HCT116 (cell line): ENCODE measurements at regions not wholly inside any gene's neighbourhood (a gene's known extent, or its start where the extent isn't known, plus 50 kb on each side); places are given as distances from the start of the nearest gene placed in this dataset.

Experiments
- ATAC-seq: fragments of 200-7000 bp; cut with Tn5 transposase; 2 replicates; pipeline ENCODE4 v1.9.1; 2020; ENCODE audit warnings: mild to moderate bottlenecking, moderate library complexity
- BruUV-seq: library from RNA; stranded (reverse); fragments of 400-500 nt; replicated peaks from 2 replicates; lab custom pipeline; 2021; lab: Mats Ljungman, UMichigan
- CTCF ChIA-PET: fragments of 300-600 bp; sonication (Branson Sonifier 250); formaldehyde crosslinking; loops from one replicate; lab custom pipeline; 2021; ENCODE audit warnings: antibody characterized with exemption; lab: Charles Lee
- POLR2A ChIA-PET: fragments of 300-600, 350-600 bp; sonication (Branson Sonifier 250); formaldehyde crosslinking; loops from one replicate; lab custom pipeline; 2021; ENCODE audit warnings: antibody characterized with exemption; lab: Charles Lee
- RAD21 ChIA-PET, 2 experiments: fragments of 300-600 bp; sonication (Branson Sonifier 250); formaldehyde crosslinking; loops; one replicate each; lab custom pipeline; 2023; ENCODE audit warnings: low total read pairs in 2 of 2; ENCODE audit not compliant: uncharacterized antibody in 2 of 2, unreplicated experiment in 2 of 2, low non-redundant PET in 1 of 2; lab: Charles Lee
- DNase-seq: peaks from one replicate; pipeline ENCODE4 v3.0.0-alpha.2; 2010; ENCODE audit warnings: low read depth, low spot score
- H2AFZ ChIP-seq: fragments of 200-600 bp; shearing (Covaris generic), sonication (generic); 2 replicates; pipeline ENCODE4 v1.6.1; 2017; ENCODE audit warnings: low read depth, mixed run types, mixed read lengths, antibody characterized with exemption, low read length; ENCODE audit not compliant: poor library complexity, severe bottlenecking
- H3K27ac ChIP-seq: 2 replicates; pipeline ENCODE4 v1.5.1; 2012; ENCODE audit warnings: low read depth, low read length
- H3K27me3 ChIP-seq: fragments of 200-600 bp; sonication (generic); 2 replicates; pipeline ENCODE4 v1.6.1; 2016; ENCODE audit warnings: mixed run types, low read length, mixed read lengths; ENCODE audit not compliant: insufficient read depth
- H3K36me3 ChIP-seq, 2 experiments: fragments of 200-500 bp in 1 of 2; fragments of 200-600 bp in 1 of 2; sonication (Bioruptor generic) in 1 of 2; sonication (generic) in 1 of 2; 2 replicates each; pipeline versions ENCODE4 v1.5.1 to v1.6.1; 2014 to 2016; ENCODE audit warnings: low read length in 2 of 2, inconsistent platforms in 1 of 2, mixed read lengths in 1 of 2, mixed run types in 1 of 2; ENCODE audit not compliant: insufficient read depth in 2 of 2, control insufficient read depth in 1 of 2
- H3K4me1 ChIP-seq, 2 experiments: fragments of 200-600 bp in 1 of 2; sonication (generic) in 1 of 2; 2 replicates each; pipeline versions ENCODE4 v1.5.1 to v1.6.1; 2012 to 2017; ENCODE audit warnings: low read length in 2 of 2, inconsistent platforms in 1 of 2, mild to moderate bottlenecking in 1 of 2, mixed read lengths in 1 of 2, mixed run types in 1 of 2, moderate library complexity in 1 of 2; ENCODE audit not compliant: insufficient read depth in 2 of 2, control insufficient read depth in 1 of 2
- H3K4me2 ChIP-seq: fragments of 200-600 bp; sonication (generic); 2 replicates; pipeline ENCODE4 v1.6.1; 2017; ENCODE audit warnings: mixed run types, low read length, mixed read lengths
- H3K4me3 ChIP-seq, 2 experiments: fragments of 200-600 bp in 1 of 2; sonication (generic) in 1 of 2; replicated peaks in 1 of 2; 2 replicates each; pipeline ENCODE4 v1.5.1; 2011 to 2016; ENCODE audit warnings: low read length in 2 of 2, control low read depth in 1 of 2, low read depth in 1 of 2, mild to moderate bottlenecking in 1 of 2, mixed read lengths in 1 of 2, mixed run types in 1 of 2
- H3K79me2 ChIP-seq: fragments of 200-600 bp; sonication (generic); 2 replicates; pipeline ENCODE4 v1.6.1; 2017; ENCODE audit warnings: mild to moderate bottlenecking, mixed run types, low read length, moderate library complexity, mixed read lengths; ENCODE audit not compliant: insufficient read depth
- H3K9ac ChIP-seq: fragments of 200-600 bp; sonication (generic); 2 replicates; pipeline ENCODE4 v1.6.1; 2016; ENCODE audit warnings: low read length, mixed read lengths
- H3K9me2 ChIP-seq: fragments of 200-600 bp; sonication (generic), shearing (Covaris generic); 2 replicates; pipeline ENCODE4 v1.6.1; 2017; ENCODE audit warnings: mixed run types, mild to moderate bottlenecking, moderate library complexity; ENCODE audit not compliant: insufficient read depth
- H3K9me3 ChIP-seq, 2 experiments: fragments of 200-500 bp in 1 of 2; fragments of 200-600 bp in 1 of 2; sonication (Bioruptor generic) in 1 of 2; sonication (generic) in 1 of 2; 2 replicates each; pipeline ENCODE4 v1.6.1; 2014 to 2017; ENCODE audit warnings: low read length in 2 of 2, mixed read lengths in 2 of 2, inconsistent platforms in 1 of 2, low read depth in 1 of 2, mild to moderate bottlenecking in 1 of 2, mixed run types in 1 of 2, moderate library complexity in 1 of 2; ENCODE audit not compliant: control insufficient read depth in 1 of 2, insufficient read depth in 1 of 2
- H4K20me1 ChIP-seq: fragments of 200-600 bp; sonication (generic), shearing (Covaris generic); 2 replicates; pipeline ENCODE4 v1.6.1; 2017; ENCODE audit warnings: mixed run types, mild to moderate bottlenecking, moderate library complexity; ENCODE audit not compliant: insufficient read depth
- CEBPB ChIP-seq: IDR thresholded peaks from 2 replicates; pipeline ENCODE4 v1.6.1; 2012; ENCODE audit warnings: low read depth
- ELF1 ChIP-seq: IDR thresholded peaks from 2 replicates; pipeline ENCODE4 v1.6.1; 2012; ENCODE audit warnings: low read depth, borderline replicate concordance
- EZH2 ChIP-seq: fragments of 200-600 bp; sonication (generic); IDR thresholded peaks from 2 replicates; pipeline ENCODE4 v1.6.1; 2017; ENCODE audit warnings: antibody characterized with exemption, mixed run types
- EZH2phosphoT487 ChIP-seq: fragments of 200-600 bp; IDR thresholded peaks from 2 replicates; pipeline ENCODE4 v1.6.1; 2018; ENCODE audit warnings: antibody characterized with exemption, borderline replicate concordance
- JUND ChIP-seq: IDR thresholded peaks from 2 replicates; pipeline ENCODE4 v1.6.1; 2012
- POLR2AphosphoS5 ChIP-seq: IDR thresholded peaks from 2 replicates; pipeline ENCODE4 v1.6.1; 2011; ENCODE audit warnings: mild to moderate bottlenecking, low read depth, low read length, moderate library complexity
- SRF ChIP-seq: IDR thresholded peaks from 2 replicates; pipeline ENCODE4 v1.6.1; 2012; ENCODE audit warnings: low read depth
- ZFX ChIP-seq: fragments of 450-650 bp; IDR thresholded peaks from 2 replicates; pipeline ENCODE4 v1.6.1; 2017
- ZNF274 ChIP-seq: fragments of 200-500 bp; sonication (Bioruptor generic); IDR thresholded peaks from 2 replicates; pipeline ENCODE4 v1.6.1; 2014; ENCODE audit warnings: mild to moderate bottlenecking, low read depth, low read length, inconsistent platforms
- intact Hi-C: fragments of 100-400 bp; cut with micrococcal nuclease; formaldehyde crosslinking; loops from 2 replicates; pipeline ENCODE4 v1.10.0; 2022
- TF ChIP-seq, protein P1 (sequence below): IDR thresholded peaks from 2 replicates; pipeline ENCODE4 v1.6.1; 2012
- TF ChIP-seq, protein P2 (sequence below): IDR thresholded peaks from 2 replicates; pipeline ENCODE4 v1.6.1; 2012
- TF ChIP-seq, protein P3 (sequence below): IDR thresholded peaks from 2 replicates; pipeline ENCODE4 v1.6.1; 2012; ENCODE audit warnings: low read depth
- TF ChIP-seq, protein P4 (sequence below): IDR thresholded peaks from 2 replicates; pipeline ENCODE4 v1.6.1; 2011; ENCODE audit warnings: mild to moderate bottlenecking, low read length, moderate library complexity; ENCODE audit not compliant: insufficient replicate concordance; ENCODE audit errors: extremely low read depth

- no TSS peak for BruUV-seq
Observed at GRCh38 chr5:101585366-101585765, 682.3 kb upstream of the ST8SIA4 start.

More at GRCh38 chr5:101585366-101585765, 682.3 kb upstream of the ST8SIA4 start:
- TF ChIP-seq, protein P1, sequence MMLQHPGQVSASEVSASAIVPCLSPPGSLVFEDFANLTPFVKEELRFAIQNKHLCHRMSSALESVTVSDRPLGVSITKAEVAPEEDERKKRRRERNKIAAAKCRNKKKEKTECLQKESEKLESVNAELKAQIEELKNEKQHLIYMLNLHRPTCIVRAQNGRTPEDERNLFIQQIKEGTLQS, result no peak
- TF ChIP-seq, protein P2, sequence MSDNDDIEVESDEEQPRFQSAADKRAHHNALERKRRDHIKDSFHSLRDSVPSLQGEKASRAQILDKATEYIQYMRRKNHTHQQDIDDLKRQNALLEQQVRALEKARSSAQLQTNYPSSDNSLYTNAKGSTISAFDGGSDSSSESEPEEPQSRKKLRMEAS, result no peak
- TF ChIP-seq EZH2 (no peak), POLR2AphosphoS5 (no peak), ELF1 (no peak), SRF (no peak), EZH2phosphoT487 (no peak), JUND (no peak), ZNF274 (no peak), CEBPB (no peak), ZFX (no peak)
- TF ChIP-seq, protein P3, sequence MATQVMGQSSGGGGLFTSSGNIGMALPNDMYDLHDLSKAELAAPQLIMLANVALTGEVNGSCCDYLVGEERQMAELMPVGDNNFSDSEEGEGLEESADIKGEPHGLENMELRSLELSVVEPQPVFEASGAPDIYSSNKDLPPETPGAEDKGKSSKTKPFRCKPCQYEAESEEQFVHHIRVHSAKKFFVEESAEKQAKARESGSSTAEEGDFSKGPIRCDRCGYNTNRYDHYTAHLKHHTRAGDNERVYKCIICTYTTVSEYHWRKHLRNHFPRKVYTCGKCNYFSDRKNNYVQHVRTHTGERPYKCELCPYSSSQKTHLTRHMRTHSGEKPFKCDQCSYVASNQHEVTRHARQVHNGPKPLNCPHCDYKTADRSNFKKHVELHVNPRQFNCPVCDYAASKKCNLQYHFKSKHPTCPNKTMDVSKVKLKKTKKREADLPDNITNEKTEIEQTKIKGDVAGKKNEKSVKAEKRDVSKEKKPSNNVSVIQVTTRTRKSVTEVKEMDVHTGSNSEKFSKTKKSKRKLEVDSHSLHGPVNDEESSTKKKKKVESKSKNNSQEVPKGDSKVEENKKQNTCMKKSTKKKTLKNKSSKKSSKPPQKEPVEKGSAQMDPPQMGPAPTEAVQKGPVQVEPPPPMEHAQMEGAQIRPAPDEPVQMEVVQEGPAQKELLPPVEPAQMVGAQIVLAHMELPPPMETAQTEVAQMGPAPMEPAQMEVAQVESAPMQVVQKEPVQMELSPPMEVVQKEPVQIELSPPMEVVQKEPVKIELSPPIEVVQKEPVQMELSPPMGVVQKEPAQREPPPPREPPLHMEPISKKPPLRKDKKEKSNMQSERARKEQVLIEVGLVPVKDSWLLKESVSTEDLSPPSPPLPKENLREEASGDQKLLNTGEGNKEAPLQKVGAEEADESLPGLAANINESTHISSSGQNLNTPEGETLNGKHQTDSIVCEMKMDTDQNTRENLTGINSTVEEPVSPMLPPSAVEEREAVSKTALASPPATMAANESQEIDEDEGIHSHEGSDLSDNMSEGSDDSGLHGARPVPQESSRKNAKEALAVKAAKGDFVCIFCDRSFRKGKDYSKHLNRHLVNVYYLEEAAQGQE, result no peak
- TF ChIP-seq, protein P4, sequence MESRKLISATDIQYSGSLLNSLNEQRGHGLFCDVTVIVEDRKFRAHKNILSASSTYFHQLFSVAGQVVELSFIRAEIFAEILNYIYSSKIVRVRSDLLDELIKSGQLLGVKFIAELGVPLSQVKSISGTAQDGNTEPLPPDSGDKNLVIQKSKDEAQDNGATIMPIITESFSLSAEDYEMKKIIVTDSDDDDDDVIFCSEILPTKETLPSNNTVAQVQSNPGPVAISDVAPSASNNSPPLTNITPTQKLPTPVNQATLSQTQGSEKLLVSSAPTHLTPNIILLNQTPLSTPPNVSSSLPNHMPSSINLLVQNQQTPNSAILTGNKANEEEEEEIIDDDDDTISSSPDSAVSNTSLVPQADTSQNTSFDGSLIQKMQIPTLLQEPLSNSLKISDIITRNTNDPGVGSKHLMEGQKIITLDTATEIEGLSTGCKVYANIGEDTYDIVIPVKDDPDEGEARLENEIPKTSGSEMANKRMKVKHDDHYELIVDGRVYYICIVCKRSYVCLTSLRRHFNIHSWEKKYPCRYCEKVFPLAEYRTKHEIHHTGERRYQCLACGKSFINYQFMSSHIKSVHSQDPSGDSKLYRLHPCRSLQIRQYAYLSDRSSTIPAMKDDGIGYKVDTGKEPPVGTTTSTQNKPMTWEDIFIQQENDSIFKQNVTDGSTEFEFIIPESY, result no peak
- no peaks in the 10 kb centered on the region for H3K36me3 ChIP-seq
- no peak overlapping the region for H2AFZ ChIP-seq
- no peak overlapping the region for H3K4me2 ChIP-seq
- no peaks in the 10 kb centered on the region for H3K9me2 ChIP-seq
- ATAC-seq, result no peak
- no peaks in the 10 kb centered on the region for H3K79me2 ChIP-seq
- RAD21 ChIA-PET, result no interaction called here
- no peak overlapping the region for H3K27ac ChIP-seq
- H3K9ac ChIP-seq, result no peak overlapping the region
- POLR2A ChIA-PET, result no interaction called here
- no peak overlapping the region for H3K4me3 ChIP-seq
- intact Hi-C loops, result no loop called here
- no peaks in the 10 kb centered on the region for H4K20me1 ChIP-seq
- no peaks in the 10 kb centered on the region for H3K9me3 ChIP-seq
- DNase-seq, result no peak
- no peaks in the 10 kb centered on the region for H3K4me1 ChIP-seq
- no peaks in the 10 kb centered on the region for H3K27me3 ChIP-seq
- CTCF ChIA-PET, result no interaction called here
